GM21786 (cell line): ENCODE measurements at regions not wholly inside any gene's neighbourhood (a gene's known extent, or its start where the extent isn't known, plus 50 kb on each side); places are given as distances from the start of the nearest gene placed in this dataset.

Experiments
- ATAC-seq: cut with Tn5 transposase; IDR thresholded peaks from one replicate; pipeline ENCODE4 v1.9.1; 2021; ENCODE audit not compliant: unreplicated experiment

GRCh38 chr12:28933176-28933575 lies 215.9 kb upstream of the FAR2 start:
- ATAC-seq, result no peak

- ATAC-seq, result no peak
Measured at GRCh38 chr12:28933864-28934527, 215.1 kb upstream of the FAR2 start.

DNA sequence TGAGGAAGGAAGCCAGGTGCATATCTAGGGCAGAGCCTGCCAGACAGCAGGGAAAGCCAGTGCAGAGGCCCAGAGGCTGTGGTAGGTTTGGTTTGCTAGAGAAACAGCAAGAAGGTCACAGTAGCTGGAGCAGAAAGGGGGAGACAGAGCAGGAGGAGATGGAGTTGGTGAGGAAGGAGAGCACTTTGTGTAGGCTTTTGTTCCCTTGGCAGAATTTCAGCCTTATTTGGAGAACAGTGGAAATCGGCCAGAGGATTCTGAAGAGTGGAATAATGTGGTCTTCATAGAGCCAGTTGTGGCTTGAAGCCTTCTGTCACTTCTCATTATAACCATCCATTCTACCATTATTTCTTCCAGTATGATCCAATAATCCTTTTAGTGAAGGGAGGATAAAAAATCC lies 212.9 kb upstream of the FAR2 start:
- ATAC-seq, result no peak

- ATAC-seq, result no peak
Measured at GRCh38 chr12:28936711-28937110, 212.4 kb upstream of the FAR2 start.

GRCh38 chr12:28937196-28937595 lies 211.9 kb upstream of the FAR2 start:
- no peak for ATAC-seq

DNA sequence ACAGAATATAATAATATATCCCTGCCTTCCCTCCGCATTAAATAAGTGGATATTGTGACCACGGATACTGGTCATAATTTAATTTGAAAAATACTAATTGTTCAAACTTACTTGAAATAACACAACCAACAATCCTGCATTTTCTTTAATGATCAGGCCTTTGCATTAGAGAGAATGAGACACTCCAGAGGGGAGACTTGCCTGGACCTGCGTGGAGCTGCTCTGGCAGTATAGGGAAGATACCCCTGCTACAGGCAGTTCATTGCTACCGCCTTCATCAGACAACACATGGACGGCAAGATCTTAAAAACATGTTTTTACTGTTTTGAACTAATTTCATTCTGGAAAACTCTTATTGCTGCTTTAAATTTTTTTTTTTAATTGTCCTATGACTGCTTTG lies 211.0 kb upstream of the FAR2 start:
- ATAC-seq, result no peak

GRCh38 chr12:28938581-28939235 lies 210.4 kb upstream of the FAR2 start:
- no peak for ATAC-seq

- no peak for ATAC-seq
Measured at GRCh38 chr12:28939427-28939826, 209.7 kb upstream of the FAR2 start.

GRCh38 chr12:28941248-28941647 lies 207.8 kb upstream of the FAR2 start:
- no peak for ATAC-seq

DNA sequence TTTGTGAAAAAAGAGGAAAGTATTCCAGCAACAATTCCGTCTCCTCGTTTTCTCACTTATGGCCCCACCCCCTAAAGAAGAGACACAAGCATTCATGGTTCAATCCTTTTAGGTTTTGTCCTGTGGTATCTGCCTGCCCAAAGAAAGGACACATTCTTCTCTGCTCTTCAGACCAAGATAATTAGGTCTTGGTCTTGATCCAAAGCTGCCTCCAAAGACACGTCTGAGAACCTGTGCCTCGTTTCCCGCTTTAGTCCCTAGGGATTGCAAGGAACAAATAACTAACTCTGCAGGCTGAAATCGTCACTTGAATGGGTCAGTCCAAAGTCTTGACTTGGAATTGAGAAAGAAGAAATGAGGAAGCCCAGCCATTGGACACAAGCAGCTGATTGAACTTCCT lies 202.7 kb upstream of the FAR2 start:
- ATAC-seq, result no peak

- no peak for ATAC-seq
Measured at GRCh38 chr12:28948685-28949084, 200.4 kb upstream of the FAR2 start.

GRCh38 chr12:28949184-28949583 lies 199.9 kb upstream of the FAR2 start:
- ATAC-seq, result no peak

DNA sequence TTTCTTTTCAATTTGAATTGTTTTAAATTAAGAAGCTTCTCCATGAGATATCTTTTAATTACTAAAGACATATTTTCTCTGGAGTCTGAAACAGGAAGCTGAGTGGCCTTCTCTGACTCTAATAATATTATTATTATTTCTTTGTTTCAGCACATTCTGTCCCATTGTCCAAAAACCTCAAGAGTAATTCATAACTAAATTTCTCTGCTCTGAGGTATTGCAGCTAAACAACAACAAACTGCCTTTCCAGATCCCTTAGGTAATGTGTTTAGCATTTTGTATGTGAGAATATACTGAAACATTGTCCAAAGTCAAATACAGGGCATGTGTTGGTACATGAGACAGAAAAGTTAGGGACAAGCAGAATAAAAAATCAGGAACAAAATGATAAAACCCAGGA lies 199.0 kb upstream of the FAR2 start:
- no peak for ATAC-seq

- ATAC-seq, result no peak
Measured at GRCh38 chr12:28951935-28952334, 197.1 kb upstream of the FAR2 start.

GRCh38 chr12:28954333-28954732 lies 194.7 kb upstream of the FAR2 start:
- ATAC-seq, result no peak

GRCh38 chr12:28955491-28955890 lies 193.6 kb upstream of the FAR2 start:
- no peak for ATAC-seq

- no peak for ATAC-seq
Measured at GRCh38 chr12:28955931-28956330, 193.1 kb upstream of the FAR2 start.

DNA sequence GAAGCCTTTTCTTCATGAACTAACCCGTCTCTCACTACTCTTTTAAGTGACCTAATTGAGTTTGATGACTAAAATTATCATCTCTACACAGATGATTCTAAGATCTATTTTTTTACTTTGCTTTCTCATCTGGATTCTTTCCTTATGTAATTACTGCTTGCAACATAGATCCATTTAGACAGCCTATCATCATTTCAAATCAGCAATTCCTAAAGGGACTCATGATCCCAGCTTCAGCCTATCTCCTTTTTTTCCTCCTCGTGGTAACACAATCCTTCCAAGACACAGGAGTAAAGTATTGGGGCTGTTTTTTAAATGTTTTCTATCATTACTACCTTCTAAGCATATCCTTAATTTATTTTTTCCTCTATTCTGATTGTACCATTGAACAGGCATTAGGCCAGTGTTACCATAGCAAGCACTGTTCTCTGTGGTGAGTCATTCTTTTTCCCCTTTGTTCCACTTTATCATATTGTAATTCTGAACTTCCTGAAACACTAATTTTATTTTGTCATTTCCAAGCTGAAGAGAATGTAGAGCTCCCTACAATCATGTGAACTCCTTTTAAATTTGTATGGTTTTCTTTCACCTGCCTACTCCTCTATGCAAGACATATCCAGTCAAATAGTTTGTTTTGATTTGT lies 190.4 kb upstream of the FAR2 start:
- no peak for ATAC-seq

DNA sequence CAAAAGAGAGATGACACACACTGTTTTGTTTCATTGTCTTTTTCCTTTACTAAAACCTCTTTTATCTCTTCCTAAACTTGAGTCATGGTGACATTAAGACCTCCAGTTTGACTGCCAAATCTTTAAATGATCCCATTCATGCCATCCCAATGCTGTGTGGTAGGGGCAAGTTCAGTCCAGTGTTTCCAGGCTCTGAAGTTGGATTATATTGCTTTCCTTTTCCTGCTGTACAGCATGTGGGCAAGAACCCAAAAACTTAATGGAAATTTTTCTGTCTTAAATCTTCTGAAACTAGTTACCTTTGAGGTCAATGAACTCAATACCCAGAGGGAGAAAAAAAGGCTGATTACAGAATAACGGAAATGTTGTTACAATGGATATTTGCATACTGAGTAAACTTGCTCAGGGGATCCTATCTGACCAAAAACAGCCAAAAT lies 187.1 kb upstream of the FAR2 start:
- no peak for ATAC-seq

GRCh38 chr12:28963554-28963953 lies 185.5 kb upstream of the FAR2 start:
- ATAC-seq, result no peak

- no peak for ATAC-seq
Measured at GRCh38 chr12:28966046-28966780, 182.9 kb upstream of the FAR2 start.

DNA sequence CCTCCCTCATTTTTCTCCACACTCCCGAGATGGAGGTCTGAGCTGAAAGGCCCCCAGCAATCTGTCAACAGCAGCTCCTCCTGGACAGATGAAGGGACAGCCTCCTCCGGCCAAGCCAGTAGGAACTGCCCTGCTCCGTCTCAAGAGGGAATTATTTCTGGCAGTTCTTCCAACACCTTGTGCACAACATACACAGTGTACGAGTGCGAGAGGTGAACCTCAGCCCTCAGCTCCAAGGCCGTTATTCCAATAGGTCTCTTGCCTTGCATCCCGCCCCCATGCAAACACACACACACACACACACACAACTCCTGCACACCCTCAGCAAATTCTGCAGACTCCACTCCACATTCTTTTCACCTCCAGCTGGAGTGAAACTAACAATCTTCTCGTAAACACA lies 181.7 kb upstream of the FAR2 start:
- no peak for ATAC-seq
